GM18505 (cell line): ENCODE measurements at regions not wholly inside any gene's neighbourhood (a gene's known extent, or its start where the extent isn't known, plus 50 kb on each side); places are given as distances from the start of the nearest gene placed in this dataset.

Source experiments
- ATAC-seq: cut with Tn5 transposase; IDR thresholded peaks from one replicate; pipeline ENCODE4 v1.9.1; 2021; ENCODE audit not compliant: unreplicated experiment
- POLR2A ChIP-seq: IDR thresholded peaks from 4 replicates; pipeline ENCODE4 v1.6.1; 2011; ENCODE audit warnings: borderline replicate concordance; ENCODE audit not compliant: insufficient read depth, insufficient read length; ENCODE audit errors: extremely low read depth

GRCh38 chr14:61203081-61203753 lies 77.9 kb downstream of the TMEM30B start:
- TF ChIP-seq POLR2A: no peak
- no peak for ATAC-seq

- no peak for TF ChIP-seq POLR2A
- ATAC-seq: no peak
Observed at GRCh38 chr14:61202124-61202523, 79.0 kb downstream of the TMEM30B start.

- no peak for TF ChIP-seq POLR2A
- ATAC-seq: no peak
Observed at GRCh38 chr14:61201171-61201570, 80.0 kb downstream of the TMEM30B start.

- ATAC-seq: no peak
Observed at GRCh38 chr14:61197416-61197815, 83.7 kb downstream of the TMEM30B start.

GRCh38 chr14:61196792-61197191 lies 84.3 kb downstream of the TMEM30B start:
- ATAC-seq: no peak
- TF ChIP-seq POLR2A: no peak

More at GRCh38 chr14:61197416-61197815, 83.7 kb downstream of the TMEM30B start:
- no peak for TF ChIP-seq POLR2A

GRCh38 chr14:61196034-61196433 lies 85.1 kb downstream of the TMEM30B start:
- TF ChIP-seq POLR2A: no peak
- ATAC-seq: no peak

- ATAC-seq: no peak
- TF ChIP-seq POLR2A: no peak
Observed at GRCh38 chr14:61193476-61193875, 87.7 kb downstream of the TMEM30B start.

GRCh38 chr14:61192989-61193388 lies 88.1 kb downstream of the TMEM30B start:
- TF ChIP-seq POLR2A: no peak
- ATAC-seq: no peak

- TF ChIP-seq POLR2A: no peak
- no peak for ATAC-seq
Observed at GRCh38 chr14:61191733-61192132, 89.4 kb downstream of the TMEM30B start.

- TF ChIP-seq POLR2A: no peak
- no peak for ATAC-seq
Observed at GRCh38 chr14:61190341-61190740, 90.8 kb downstream of the TMEM30B start.

- no peak for ATAC-seq
- no peak for TF ChIP-seq POLR2A
Observed at GRCh38 chr14:61188978-61189808, 91.9 kb downstream of the TMEM30B start.

- TF ChIP-seq POLR2A: no peak
- no peak for ATAC-seq
Observed at GRCh38 chr14:61188196-61188595, 92.9 kb downstream of the TMEM30B start.

GRCh38 chr14:61187196-61187905 lies 93.8 kb downstream of the TMEM30B start:
- no peak for TF ChIP-seq POLR2A
- ATAC-seq: no peak
